AG20443 (cell line): ENCODE measurements at regions not wholly inside any gene's neighbourhood (a gene's known extent, or its start where the extent isn't known, plus 50 kb on each side); places are given as distances from the start of the nearest gene placed in this dataset.
A peak's percentile ranks its signal among the peaks of the same experiment; 100 is the strongest.
"Not testable (repeated sequence)": the region's sequence is repeated elsewhere in the genome, so short reads cannot be mapped to it uniquely, and the experiment has no call there.

Experiments used
- DNase-seq: peaks from one replicate; pipeline ENCODE4 v3.0.0; 2012; ENCODE audit warnings: low spot score, mixed read lengths

GRCh38 chr19:31529121-31529520, 179.9 kb upstream of the TSHZ3 start:
- no peak for DNase-seq

- no peak for DNase-seq
These were observed 181.5 kb upstream of the TSHZ3 start for GRCh38 chr19:31530781-31531180.

- no peak for DNase-seq
These were observed 182.1 kb upstream of the TSHZ3 start for GRCh38 chr19:31531326-31531725.

GRCh38 chr19:31532034-31532433, 182.8 kb upstream of the TSHZ3 start:
- no peak for DNase-seq

- no peak for DNase-seq
These were observed 183.9 kb upstream of the TSHZ3 start for GRCh38 chr19:31533114-31533513.

- no peak for DNase-seq
These were observed 185.0 kb upstream of the TSHZ3 start for GRCh38 chr19:31534231-31534630.

- DNase-seq, result no peak
These were observed 185.8 kb upstream of the TSHZ3 start for GRCh38 chr19:31534786-31535657.

- no peak for DNase-seq
These were observed 186.6 kb upstream of the TSHZ3 start for GRCh38 chr19:31535691-31536460.

- no peak for DNase-seq
These were observed 187.9 kb upstream of the TSHZ3 start for GRCh38 chr19:31537136-31537535.

- not testable (repeated sequence) for DNase-seq
These were observed 188.7 kb upstream of the TSHZ3 start for GRCh38 chr19:31537902-31538301.

- no peak for DNase-seq
These were observed 189.6 kb upstream of the TSHZ3 start for GRCh38 chr19:31538879-31539278.

- no peak for DNase-seq
These were observed 190.2 kb upstream of the TSHZ3 start for GRCh38 chr19:31539386-31539785.

- DNase-seq, result no peak
These were observed 192.2 kb upstream of the TSHZ3 start for GRCh38 chr19:31541396-31541795.

- DNase-seq, result no peak
These were observed 194.2 kb upstream of the TSHZ3 start for GRCh38 chr19:31543456-31543855.

GRCh38 chr19:31545777-31546176, 196.5 kb upstream of the TSHZ3 start:
- no peak for DNase-seq

GRCh38 chr19:31546205-31546960, 197.1 kb upstream of the TSHZ3 start:
- DNase-seq, result no peak

GRCh38 chr19:31548941-31549340, 199.7 kb upstream of the TSHZ3 start:
- peak; percentile 65 for DNase-seq

- DNase-seq, result no peak
These were observed 204.0 kb upstream of the TSHZ3 start for GRCh38 chr19:31553112-31553845.

GRCh38 chr19:31553846-31554215, 204.6 kb upstream of the TSHZ3 start:
- no peak for DNase-seq

GRCh38 chr19:31554360-31554759, 205.1 kb upstream of the TSHZ3 start:
- no peak for DNase-seq

- no peak for DNase-seq
These were observed 206.5 kb upstream of the TSHZ3 start for GRCh38 chr19:31555634-31556215.
